T47D (cell line): ENCODE measurements at regions not wholly inside any gene's neighbourhood (a gene's known extent, or its start where the extent isn't known, plus 50 kb on each side); places are given as distances from the start of the nearest gene placed in this dataset.

Experiments used
- DNase-seq, 2 experiments: peaks; one replicate each; pipeline versions ENCODE4 v3.0.0 to v3.0.0-alpha.2; 2011 to 2012; ENCODE audit warnings: low read depth in 1 of 2, low spot score in 1 of 2
- JUND ChIP-seq: IDR thresholded peaks from 2 replicates; pipeline ENCODE4 v1.6.1; 2012; ENCODE audit warnings: low read depth
- in situ Hi-C: cut with HindIII; loops from 2 replicates; pipeline ENCODE4 v1.10.0; 2016; ENCODE audit warnings: low sequenced_read_pairs, low pct_unique_long_range_greater_than_20kb

DNA sequence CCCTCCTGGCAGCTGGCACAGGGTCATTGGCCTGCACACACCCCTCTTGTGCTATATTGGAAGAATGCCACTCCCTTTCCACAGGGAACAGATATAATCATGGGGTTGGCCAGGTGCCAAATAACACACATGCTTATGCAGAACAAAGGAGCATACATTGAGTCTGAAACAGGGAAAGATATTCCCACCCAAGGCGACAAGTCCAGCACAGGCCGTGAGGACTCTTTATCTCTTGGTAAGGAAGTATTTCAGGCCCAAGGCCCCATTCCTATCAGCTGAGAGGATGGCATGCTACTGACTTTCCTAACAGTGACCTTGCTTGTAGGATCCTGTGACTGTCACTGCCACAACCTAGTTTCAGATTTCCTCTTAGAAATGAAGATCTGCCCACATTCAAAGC, 59.0 kb upstream of the STXBP6 start:
- TF ChIP-seq JUND: no peak
- in situ Hi-C loops: no loop called here

DNA sequence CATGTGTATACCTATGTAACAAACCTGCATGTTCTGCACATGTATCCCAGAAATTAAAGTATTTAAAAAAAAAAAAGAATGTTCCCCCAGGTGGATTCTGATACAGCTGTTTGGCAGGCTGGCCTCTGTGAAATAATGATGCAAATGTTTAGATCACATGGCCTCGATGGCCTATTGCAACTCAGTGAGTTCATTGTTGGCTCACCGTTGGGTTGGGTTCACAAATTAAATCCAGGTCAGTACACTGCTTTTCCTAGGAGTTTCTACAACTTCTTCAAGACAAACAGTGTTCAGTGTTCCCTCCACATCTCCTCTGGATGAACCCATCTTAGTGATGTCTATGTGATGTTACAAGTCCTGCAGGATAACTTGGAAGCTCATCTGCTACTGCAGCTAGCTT, 58.3 kb upstream of the STXBP6 start:
- in situ Hi-C loops: no loop called here
- no peak for TF ChIP-seq JUND
- DNase-seq: no peak

More for the DNA sequence above, 59.0 kb upstream of the STXBP6 start:
- DNase-seq: peak in 1 of 2 experiments; percentile 38

DNA sequence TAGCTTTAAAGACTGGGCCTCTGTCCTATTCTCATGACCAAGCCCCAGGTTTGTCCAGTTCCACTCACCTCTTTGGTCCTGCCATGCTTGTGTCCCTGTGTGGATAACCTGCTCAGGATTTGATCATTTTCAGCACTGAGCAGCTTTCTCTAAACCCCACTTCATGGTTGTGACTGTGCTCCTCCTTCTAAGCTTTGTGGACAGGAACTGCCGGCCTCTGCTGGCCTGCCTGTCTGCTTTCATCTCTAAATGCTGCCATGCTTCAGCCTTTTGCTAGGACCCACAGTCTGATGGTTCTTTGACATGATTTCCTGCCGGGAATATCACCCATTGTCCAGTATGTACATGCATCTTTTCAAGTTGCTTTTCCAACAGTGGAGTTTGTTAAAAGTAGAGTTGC, 53.9 kb upstream of the STXBP6 start:
- in situ Hi-C loops: no loop called here
- no peak for TF ChIP-seq JUND
- no peak for DNase-seq

DNA sequence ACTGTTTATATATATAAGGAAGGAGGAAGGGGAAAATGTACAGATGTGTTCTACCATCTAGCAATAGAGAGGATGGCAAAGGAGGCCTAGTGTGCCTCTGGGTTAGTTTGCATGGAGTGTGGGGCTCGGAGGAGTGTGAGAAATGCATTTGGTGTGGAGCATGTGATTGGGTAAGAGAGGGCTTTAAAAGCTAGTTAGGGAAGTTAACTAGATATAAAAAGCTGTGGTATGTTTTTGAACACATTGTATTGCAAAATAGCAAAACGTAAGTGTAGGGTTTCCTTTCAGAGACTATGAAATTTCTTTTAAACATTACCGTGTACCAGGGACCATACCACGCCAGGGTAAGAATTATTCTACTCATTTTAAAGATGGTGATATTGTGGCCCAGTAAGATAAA, 53.3 kb upstream of the STXBP6 start:
- in situ Hi-C loops: no loop called here
- TF ChIP-seq JUND: no peak
- DNase-seq: no peak

DNA sequence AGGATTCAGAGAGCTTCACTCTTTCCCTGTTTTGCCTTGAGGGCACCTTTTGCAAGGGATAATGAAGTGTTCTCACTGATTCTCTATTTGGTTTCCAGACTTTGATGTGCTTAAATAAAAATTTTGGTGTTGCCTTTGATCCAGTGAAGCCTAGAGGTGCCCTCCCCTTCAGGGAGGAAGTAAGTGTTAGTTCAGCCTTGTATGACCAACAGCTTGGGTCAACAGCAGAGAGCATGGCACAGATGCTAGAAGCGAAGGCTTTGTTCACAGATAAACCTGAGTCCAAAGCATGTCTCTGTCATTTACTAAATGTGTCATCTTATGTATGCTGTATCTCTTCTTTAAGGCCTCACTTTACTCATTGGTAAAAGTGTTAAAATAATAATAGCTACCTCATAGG, 52.8 kb upstream of the STXBP6 start:
- in situ Hi-C loops: no loop called here
- DNase-seq: no peak
- no peak for TF ChIP-seq JUND

DNA sequence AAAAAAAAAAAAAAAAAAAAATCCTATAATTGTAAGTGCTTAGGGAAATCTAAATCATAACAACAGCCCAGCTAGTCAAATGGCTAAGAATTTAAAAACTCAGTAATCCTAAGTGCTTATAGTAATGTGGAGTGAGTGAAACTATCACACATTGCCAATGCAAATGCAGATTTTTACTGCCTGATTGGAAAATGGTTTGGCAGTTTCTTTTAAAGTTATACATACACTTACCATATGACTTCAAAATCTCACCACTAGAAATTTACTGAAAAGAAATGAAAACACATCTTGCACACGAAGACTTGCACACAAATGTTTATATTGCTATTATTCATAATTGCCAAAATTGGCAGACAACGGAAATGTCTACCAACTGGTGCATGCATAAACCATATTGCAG, 51.3 kb upstream of the STXBP6 start:
- TF ChIP-seq JUND: no peak
- in situ Hi-C loops: no loop called here
- no peak for DNase-seq
